Mesothelial cell of epicardium (in vitro differentiated cells): ENCODE measurements at regions not wholly inside any gene's neighbourhood (a gene's known extent, or its start where the extent isn't known, plus 50 kb on each side); places are given as distances from the start of the nearest gene placed in this dataset.

Experiments
- DNase-seq, 2 experiments: peaks; one replicate each; pipeline ENCODE4 v3.0.0; 2021; ENCODE audit warnings: low spot score in 2 of 2; ENCODE audit not compliant: unreplicated experiment in 2 of 2
- H3K27ac Mint-ChIP-seq: 2 replicates; pipeline ENCODE4 v1.8.0; 2021; ENCODE audit warnings: mixed read lengths
- H3K27me3 Mint-ChIP-seq: 2 replicates; pipeline ENCODE4 v1.8.0; 2021; ENCODE audit warnings: low read depth, mixed read lengths
- H3K36me3 Mint-ChIP-seq: 2 replicates; pipeline ENCODE4 v1.8.0; 2021; ENCODE audit warnings: mixed read lengths
- H3K4me1 Mint-ChIP-seq: 2 replicates; pipeline ENCODE4 v1.8.0; 2021; ENCODE audit warnings: mixed read lengths
- H3K4me3 Mint-ChIP-seq: 2 replicates; pipeline ENCODE4 v1.8.0; 2021; ENCODE audit warnings: mild to moderate bottlenecking, moderate library complexity, mixed read lengths
- H3K9me3 Mint-ChIP-seq: 2 replicates; pipeline ENCODE4 v1.8.0; 2021; ENCODE audit warnings: mixed read lengths
- TF ChIP-seq, protein P1 (sequence below): fragments of 200-600 bp; sonication (generic); IDR thresholded peaks from one replicate; pipeline ENCODE4 v1.5.0; 2021; ENCODE audit warnings: antibody characterized with exemption; ENCODE audit not compliant: unreplicated experiment

- Mint-ChIP-seq H3K4me1 (peaks cover 88% of the 10 kb centered on the region), H3K36me3 (no peaks in the 10 kb centered on the region), H3K4me3 (no peak overlapping the region), H3K9me3 (no peaks in the 10 kb centered on the region), H3K27me3 (no peaks in the 10 kb centered on the region), H3K27ac (peak overlapping the region; percentile 3)
- TF ChIP-seq, protein P1, sequence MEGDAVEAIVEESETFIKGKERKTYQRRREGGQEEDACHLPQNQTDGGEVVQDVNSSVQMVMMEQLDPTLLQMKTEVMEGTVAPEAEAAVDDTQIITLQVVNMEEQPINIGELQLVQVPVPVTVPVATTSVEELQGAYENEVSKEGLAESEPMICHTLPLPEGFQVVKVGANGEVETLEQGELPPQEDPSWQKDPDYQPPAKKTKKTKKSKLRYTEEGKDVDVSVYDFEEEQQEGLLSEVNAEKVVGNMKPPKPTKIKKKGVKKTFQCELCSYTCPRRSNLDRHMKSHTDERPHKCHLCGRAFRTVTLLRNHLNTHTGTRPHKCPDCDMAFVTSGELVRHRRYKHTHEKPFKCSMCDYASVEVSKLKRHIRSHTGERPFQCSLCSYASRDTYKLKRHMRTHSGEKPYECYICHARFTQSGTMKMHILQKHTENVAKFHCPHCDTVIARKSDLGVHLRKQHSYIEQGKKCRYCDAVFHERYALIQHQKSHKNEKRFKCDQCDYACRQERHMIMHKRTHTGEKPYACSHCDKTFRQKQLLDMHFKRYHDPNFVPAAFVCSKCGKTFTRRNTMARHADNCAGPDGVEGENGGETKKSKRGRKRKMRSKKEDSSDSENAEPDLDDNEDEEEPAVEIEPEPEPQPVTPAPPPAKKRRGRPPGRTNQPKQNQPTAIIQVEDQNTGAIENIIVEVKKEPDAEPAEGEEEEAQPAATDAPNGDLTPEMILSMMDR: no peak
- no peak for DNase-seq
Observed at GRCh38 chr2:8538531-8538930, 143.3 kb upstream of the ID2 start.

DNA sequence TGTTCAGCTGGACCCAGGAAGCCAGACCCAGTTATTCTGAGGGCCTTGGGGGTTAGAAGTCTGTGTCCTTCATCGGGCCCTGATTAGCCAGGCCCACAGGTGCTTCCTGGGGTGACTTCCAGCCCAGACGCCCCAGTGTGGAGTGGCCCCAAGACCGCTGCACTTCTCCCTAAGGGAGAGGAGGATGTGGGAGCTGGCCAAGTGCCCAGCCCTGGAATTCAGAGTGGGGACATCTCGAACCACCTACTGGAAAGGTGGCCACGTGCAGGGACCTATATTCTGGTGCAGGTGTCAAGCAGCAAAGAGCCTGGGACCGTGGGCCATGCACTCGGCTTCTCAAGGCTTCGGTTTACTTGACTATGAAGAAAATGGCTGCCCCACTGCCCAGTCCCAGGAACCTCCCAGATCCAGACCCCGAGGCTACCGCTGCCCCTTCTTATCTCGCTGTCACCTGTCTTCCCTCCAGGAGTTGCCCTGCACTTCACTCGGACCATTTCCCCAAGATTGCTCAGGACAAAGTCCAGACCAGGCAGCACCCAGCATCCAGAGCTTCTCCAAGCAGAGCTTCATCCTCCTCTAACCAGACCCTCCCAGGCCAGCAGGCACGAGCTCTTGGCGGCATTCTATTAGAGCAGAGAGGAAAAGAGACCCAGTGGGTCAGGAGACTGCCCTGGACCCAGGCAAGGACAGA, 142.8 kb upstream of the ID2 start:
- Mint-ChIP-seq H3K27me3 (no peaks in the 10 kb centered on the region), H3K4me3 (no peak overlapping the region), H3K36me3 (no peaks in the 10 kb centered on the region), H3K4me1 (peaks cover 91% of the 10 kb centered on the region), H3K27ac (peak overlapping the region; percentile 95), H3K9me3 (no peaks in the 10 kb centered on the region)
- TF ChIP-seq, protein P1: no peak
- no peak for DNase-seq

DNA sequence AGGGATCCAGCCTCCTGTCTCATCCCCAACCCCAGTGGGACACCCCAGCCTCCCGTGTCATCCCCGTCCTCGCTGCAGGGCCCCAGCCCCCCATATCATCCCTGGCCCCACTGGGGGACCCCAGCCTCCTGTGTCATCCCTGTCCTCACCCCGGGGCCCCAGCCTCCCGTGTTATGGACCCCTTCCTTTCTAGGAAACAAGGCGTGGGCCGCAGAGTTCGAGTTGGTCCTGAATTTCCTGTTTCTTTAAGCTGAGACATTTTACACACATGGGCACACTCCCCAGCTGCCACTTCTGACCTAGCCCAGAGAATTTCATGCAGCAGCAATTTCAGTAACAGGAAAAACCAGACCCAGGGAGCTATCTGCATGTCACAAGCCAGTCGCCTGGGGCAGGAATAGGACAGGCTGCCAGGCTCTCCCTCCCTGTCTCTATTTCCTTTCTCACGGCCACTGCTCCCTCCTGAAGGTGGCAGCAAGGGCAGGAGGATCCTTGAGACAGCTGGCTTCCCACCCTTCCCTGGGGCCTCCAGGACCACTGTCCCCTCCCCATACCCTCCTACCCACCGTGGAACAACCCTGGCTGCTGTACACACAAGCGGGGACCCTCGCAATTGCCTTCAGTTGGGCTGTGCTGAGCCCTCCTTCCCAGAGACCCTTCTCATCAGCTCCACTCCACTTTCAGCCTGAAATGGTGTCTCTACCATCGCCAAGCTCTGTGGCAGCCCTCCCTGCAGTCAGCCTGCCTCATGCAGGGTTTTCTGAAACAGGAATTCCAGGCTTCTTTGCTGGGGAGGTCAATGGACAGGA, 141.9 kb upstream of the ID2 start:
- H3K27me3 Mint-ChIP-seq: no peaks in the 10 kb centered on the region
- TF ChIP-seq, protein P1: no peak
- peak overlapping the region; percentile 95 for H3K27ac Mint-ChIP-seq
- H3K4me1 Mint-ChIP-seq: peaks cover 89% of the 10 kb centered on the region
- H3K4me3 Mint-ChIP-seq: peak overlapping the region; percentile 9
- H3K36me3 Mint-ChIP-seq: no peaks in the 10 kb centered on the region
- DNase-seq: peak in 1 of 2 experiments; percentile 58
- no peaks in the 10 kb centered on the region for H3K9me3 Mint-ChIP-seq

DNA sequence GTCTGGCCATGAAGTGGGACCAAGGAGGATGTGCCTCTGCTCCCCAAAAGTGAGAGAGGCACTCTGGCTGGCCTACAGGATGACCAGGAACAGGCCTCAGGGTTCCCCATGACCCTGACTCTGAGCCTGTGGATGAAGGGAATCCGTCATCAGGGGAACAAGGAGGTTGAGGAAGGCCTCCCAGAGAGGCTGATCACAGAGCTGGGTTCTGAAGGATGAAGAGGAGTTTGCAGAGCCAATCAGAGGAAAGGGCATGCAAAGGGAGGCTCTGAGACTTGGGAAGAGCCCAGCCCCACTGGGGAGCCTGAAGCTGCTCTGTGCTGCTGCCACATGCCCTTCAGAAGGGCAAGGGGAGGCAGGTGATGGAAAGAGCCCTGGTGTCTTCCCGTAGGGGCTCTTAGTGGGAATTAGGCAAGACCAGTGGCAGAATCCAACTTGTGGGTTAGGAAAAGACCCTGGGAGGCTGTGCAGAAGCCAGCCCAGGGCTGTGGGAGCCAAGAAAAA, 141.3 kb upstream of the ID2 start:
- TF ChIP-seq, protein P1: no peak
- no peaks in the 10 kb centered on the region for H3K36me3 Mint-ChIP-seq
- peaks cover 85% of the 10 kb centered on the region for H3K4me1 Mint-ChIP-seq
- no peak overlapping the region for H3K4me3 Mint-ChIP-seq
- H3K27me3 Mint-ChIP-seq: no peaks in the 10 kb centered on the region
- DNase-seq: no peak
- no peaks in the 10 kb centered on the region for H3K9me3 Mint-ChIP-seq
- peak overlapping the region; percentile 95 for H3K27ac Mint-ChIP-seq

DNA sequence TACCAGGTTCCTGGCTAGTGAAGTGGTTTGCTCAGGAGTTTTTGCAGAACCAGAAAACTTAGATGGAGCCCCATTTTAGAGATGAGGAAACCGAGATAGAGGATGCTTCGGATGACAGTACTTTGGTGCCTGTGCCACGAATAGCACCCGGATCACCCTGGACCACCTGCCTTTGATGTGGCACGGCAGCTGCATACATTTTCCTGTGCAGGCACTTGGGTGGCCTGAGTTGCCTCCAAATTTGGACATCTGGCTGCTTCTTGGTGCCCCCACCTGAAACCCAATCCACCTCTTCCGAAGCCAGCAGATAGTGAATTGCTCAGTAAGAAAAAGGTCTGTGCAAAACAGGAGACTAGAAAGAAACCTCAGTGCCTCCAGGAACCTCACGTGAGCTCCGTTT, 140.6 kb upstream of the ID2 start:
- Mint-ChIP-seq H3K36me3 (no peaks in the 10 kb centered on the region), H3K4me1 (peaks cover 79% of the 10 kb centered on the region), H3K27ac (peak overlapping the region; percentile 95), H3K9me3 (no peaks in the 10 kb centered on the region), H3K4me3 (no peak overlapping the region), H3K27me3 (no peaks in the 10 kb centered on the region)
- TF ChIP-seq, protein P1: no peak
- DNase-seq: no peak
